ENCODE measurements at regions not wholly inside any gene's neighbourhood (a gene's known extent, or its start where the extent isn't known, plus 50 kb on each side); places are given as distances from the start of the nearest gene placed in this dataset.

DNA sequence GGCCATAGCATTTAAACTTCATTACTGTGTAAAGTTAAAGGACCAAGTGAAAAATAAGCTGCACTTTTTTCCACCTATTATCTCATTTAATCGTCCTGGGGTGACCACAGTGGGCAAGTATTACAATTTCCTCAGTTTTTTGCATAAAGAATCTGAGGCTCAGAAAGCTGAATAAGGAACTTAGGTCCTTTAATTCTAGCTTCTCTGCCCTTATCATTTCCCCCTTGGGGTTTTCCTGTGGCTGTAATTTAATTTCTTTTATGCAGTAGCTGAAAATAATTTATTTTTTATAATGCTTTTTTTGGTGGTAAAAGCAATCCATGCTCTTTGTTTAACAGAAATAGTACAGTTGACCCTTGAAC, 59.8 kb upstream of the RCBTB2 start:
- TF ChIP-seq, protein P1, sequence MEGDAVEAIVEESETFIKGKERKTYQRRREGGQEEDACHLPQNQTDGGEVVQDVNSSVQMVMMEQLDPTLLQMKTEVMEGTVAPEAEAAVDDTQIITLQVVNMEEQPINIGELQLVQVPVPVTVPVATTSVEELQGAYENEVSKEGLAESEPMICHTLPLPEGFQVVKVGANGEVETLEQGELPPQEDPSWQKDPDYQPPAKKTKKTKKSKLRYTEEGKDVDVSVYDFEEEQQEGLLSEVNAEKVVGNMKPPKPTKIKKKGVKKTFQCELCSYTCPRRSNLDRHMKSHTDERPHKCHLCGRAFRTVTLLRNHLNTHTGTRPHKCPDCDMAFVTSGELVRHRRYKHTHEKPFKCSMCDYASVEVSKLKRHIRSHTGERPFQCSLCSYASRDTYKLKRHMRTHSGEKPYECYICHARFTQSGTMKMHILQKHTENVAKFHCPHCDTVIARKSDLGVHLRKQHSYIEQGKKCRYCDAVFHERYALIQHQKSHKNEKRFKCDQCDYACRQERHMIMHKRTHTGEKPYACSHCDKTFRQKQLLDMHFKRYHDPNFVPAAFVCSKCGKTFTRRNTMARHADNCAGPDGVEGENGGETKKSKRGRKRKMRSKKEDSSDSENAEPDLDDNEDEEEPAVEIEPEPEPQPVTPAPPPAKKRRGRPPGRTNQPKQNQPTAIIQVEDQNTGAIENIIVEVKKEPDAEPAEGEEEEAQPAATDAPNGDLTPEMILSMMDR (IDR thresholded peaks at IDR 0.05 in 2 of 3, conservative IDR thresholded peaks at IDR 0.05 in 1 of 3; ENCODE audit: control insufficient read depth in 2 of 3, extremely low read depth in 1 of 3, insufficient read depth in 1 of 3, low read depth in 3 of 3, low read length in 3 of 3): no peak
- TF ChIP-seq, protein P2, sequence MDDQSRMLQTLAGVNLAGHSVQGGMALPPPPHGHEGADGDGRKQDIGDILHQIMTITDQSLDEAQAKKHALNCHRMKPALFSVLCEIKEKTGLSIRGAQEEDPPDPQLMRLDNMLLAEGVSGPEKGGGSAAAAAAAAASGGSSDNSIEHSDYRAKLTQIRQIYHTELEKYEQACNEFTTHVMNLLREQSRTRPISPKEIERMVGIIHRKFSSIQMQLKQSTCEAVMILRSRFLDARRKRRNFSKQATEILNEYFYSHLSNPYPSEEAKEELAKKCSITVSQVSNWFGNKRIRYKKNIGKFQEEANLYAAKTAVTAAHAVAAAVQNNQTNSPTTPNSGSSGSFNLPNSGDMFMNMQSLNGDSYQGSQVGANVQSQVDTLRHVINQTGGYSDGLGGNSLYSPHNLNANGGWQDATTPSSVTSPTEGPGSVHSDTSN (IDR thresholded peaks at IDR 0.05; ENCODE audit: insufficient replicate concordance, low read depth, low read length): no peak
- no peak for TF ChIP-seq POLR2AphosphoS5 (IDR thresholded peaks at IDR 0.05; ENCODE audit: low read length)
- TF ChIP-seq, protein P3, sequence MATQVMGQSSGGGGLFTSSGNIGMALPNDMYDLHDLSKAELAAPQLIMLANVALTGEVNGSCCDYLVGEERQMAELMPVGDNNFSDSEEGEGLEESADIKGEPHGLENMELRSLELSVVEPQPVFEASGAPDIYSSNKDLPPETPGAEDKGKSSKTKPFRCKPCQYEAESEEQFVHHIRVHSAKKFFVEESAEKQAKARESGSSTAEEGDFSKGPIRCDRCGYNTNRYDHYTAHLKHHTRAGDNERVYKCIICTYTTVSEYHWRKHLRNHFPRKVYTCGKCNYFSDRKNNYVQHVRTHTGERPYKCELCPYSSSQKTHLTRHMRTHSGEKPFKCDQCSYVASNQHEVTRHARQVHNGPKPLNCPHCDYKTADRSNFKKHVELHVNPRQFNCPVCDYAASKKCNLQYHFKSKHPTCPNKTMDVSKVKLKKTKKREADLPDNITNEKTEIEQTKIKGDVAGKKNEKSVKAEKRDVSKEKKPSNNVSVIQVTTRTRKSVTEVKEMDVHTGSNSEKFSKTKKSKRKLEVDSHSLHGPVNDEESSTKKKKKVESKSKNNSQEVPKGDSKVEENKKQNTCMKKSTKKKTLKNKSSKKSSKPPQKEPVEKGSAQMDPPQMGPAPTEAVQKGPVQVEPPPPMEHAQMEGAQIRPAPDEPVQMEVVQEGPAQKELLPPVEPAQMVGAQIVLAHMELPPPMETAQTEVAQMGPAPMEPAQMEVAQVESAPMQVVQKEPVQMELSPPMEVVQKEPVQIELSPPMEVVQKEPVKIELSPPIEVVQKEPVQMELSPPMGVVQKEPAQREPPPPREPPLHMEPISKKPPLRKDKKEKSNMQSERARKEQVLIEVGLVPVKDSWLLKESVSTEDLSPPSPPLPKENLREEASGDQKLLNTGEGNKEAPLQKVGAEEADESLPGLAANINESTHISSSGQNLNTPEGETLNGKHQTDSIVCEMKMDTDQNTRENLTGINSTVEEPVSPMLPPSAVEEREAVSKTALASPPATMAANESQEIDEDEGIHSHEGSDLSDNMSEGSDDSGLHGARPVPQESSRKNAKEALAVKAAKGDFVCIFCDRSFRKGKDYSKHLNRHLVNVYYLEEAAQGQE (IDR thresholded peaks at IDR 0.05; ENCODE audit: low read depth, low read length): no peak
